K562 (cell line): ENCODE measurements at regions not wholly inside any gene's neighbourhood (a gene's known extent, or its start where the extent isn't known, plus 50 kb on each side); places are given as distances from the start of the nearest gene placed in this dataset.

Experiments
- ATAC-seq: fragments of 200-7000 bp; cut with Tn5 transposase; 3 replicates; pipeline ENCODE4 v1.9.1; 2020; ENCODE audit warnings: moderate library complexity
- BruUV-seq: library from RNA; stranded (reverse); fragments of 400-500 nt; replicated peaks from 2 replicates; lab custom pipeline; 2021; lab: Mats Ljungman, UMichigan
- CTCF ChIA-PET: fragments of 300-600 bp; formaldehyde crosslinking; extraction: SDS; loops from one replicate; lab custom pipeline; 2021; ENCODE audit warnings: low intra/inter-chr PET ratio; lab: Yijun Ruan, JAX
- POLR2A ChIA-PET: fragments of 300-600, 350-650 bp; sonication (Branson Sonifier 250); formaldehyde crosslinking; extraction: SDS; loops from one replicate; lab custom pipeline; 2021; ENCODE audit warnings: antibody characterized with exemption, inconsistent platforms; lab: Yijun Ruan, JAX
- DNase-seq, 4 experiments: peaks; one replicate each; pipeline versions ENCODE4 v3.0.0 to v3.0.0-alpha.2; 2011 to 2018; ENCODE audit warnings: low spot score in 3 of 4, mixed read lengths in 3 of 4; ENCODE audit errors: extremely low read depth in 1 of 4
- FAIRE-seq: peaks from 2 replicates; lab custom pipeline; 2011; peaks lifted over from hg19 to GRCh38; lab: Jason Lieb, UNC
- H2AFZ ChIP-seq: 2 replicates; pipeline ENCODE4 v1.6.0; 2011; ENCODE audit warnings: low read depth, low read length, control low read depth, inconsistent platforms
- H3K27ac ChIP-seq: fragments of 200-600 bp; 3 replicates; pipeline ENCODE4 v1.8.0; 2011; ENCODE audit warnings: low read depth, mild to moderate bottlenecking, control low read depth, inconsistent platforms, low read length, moderate library complexity, mixed read lengths; ENCODE audit errors: extremely low read depth
- H3K27me3 ChIP-seq, 2 experiments: fragments of 300-600 bp in 1 of 2; 2 replicates in 1 of 2; 3 replicates in 1 of 2; pipeline versions ENCODE4 v1.6.0 to v1.8.0; 2011; ENCODE audit warnings: inconsistent platforms in 2 of 2, low read length in 2 of 2, mild to moderate bottlenecking in 1 of 2, mixed read lengths in 1 of 2, moderate library complexity in 1 of 2; ENCODE audit not compliant: control insufficient read depth in 2 of 2, insufficient read depth in 2 of 2
- H3K36me3 ChIP-seq: fragments of 300-600 bp; 3 replicates; pipeline ENCODE4 v1.8.0; 2011; ENCODE audit warnings: mild to moderate bottlenecking, low read length, inconsistent platforms; ENCODE audit not compliant: control insufficient read depth, insufficient read depth
- H3K4me1 ChIP-seq, 2 experiments: fragments of 200-600 bp in 1 of 2; replicated peaks in 1 of 2; 2 replicates in 1 of 2; 3 replicates in 1 of 2; pipeline versions ENCODE4 v1.5.1 to v1.8.0; 2011; ENCODE audit warnings: inconsistent platforms in 2 of 2, low read length in 2 of 2, mild to moderate bottlenecking in 1 of 2, mixed read lengths in 1 of 2, moderate library complexity in 1 of 2; ENCODE audit not compliant: control insufficient read depth in 2 of 2, insufficient read depth in 2 of 2
- H3K4me2 ChIP-seq: 2 replicates; pipeline ENCODE4 v1.6.1; 2011; ENCODE audit warnings: low read length, control low read depth, inconsistent platforms, mixed read lengths; ENCODE audit not compliant: insufficient read depth
- H3K4me3 ChIP-seq: fragments of 200-600 bp; sonication (generic), shearing (Covaris generic); 2 replicates; pipeline ENCODE4 v1.5.1; 2016; ENCODE audit warnings: control low read depth, inconsistent platforms
- H3K79me2 ChIP-seq: fragments of 200-600 bp; 3 replicates; pipeline ENCODE4 v1.8.0; 2011; ENCODE audit warnings: low read length, inconsistent platforms; ENCODE audit not compliant: control insufficient read depth, insufficient read depth
- H3K9ac ChIP-seq, 2 experiments: 2 replicates each; pipeline versions ENCODE4 v1.6.0 to v1.6.1; 2011; ENCODE audit warnings: low read depth in 2 of 2, low read length in 2 of 2, control low read depth in 1 of 2, inconsistent platforms in 1 of 2, mild to moderate bottlenecking in 1 of 2, mixed read lengths in 1 of 2; ENCODE audit not compliant: insufficient read depth in 1 of 2
- H3K9me1 ChIP-seq: one replicate; pipeline ENCODE4 v1.6.0; 2011; ENCODE audit warnings: inconsistent platforms, mild to moderate bottlenecking, low read length, moderate library complexity; ENCODE audit not compliant: control insufficient read depth, insufficient read depth
- H3K9me3 ChIP-seq: replicated peaks from 2 replicates; pipeline ENCODE4 v1.5.1; 2011; ENCODE audit warnings: low read depth, low read length, inconsistent platforms; ENCODE audit not compliant: control insufficient read depth, insufficient read depth
- H4K20me1 ChIP-seq: replicated peaks from 2 replicates; pipeline ENCODE4 v1.6.1; 2011; ENCODE audit warnings: low read length, inconsistent platforms, mixed read lengths; ENCODE audit not compliant: control insufficient read depth, insufficient read depth
- ARID1B ChIP-seq: fragments of 450-650 bp; IDR thresholded peaks from 2 replicates; pipeline ENCODE4 v1.6.1; 2016; ENCODE audit warnings: antibody characterized with exemption, mild to moderate bottlenecking, inconsistent platforms
- ATF7 ChIP-seq: fragments of 450-650 bp; IDR thresholded peaks from 2 replicates; pipeline ENCODE4 v1.7.1; 2014; ENCODE audit warnings: mild to moderate bottlenecking, moderate library complexity
- DMBX1 ChIP-seq: fragments of 250-450 bp; sonication (Bioruptor Pico); IDR thresholded peaks from 2 replicates; pipeline ENCODE4 v1.8.0; 2022; ENCODE audit warnings: inconsistent platforms, mild to moderate bottlenecking, moderate library complexity, borderline replicate concordance
- ESRRA ChIP-seq: fragments of 450-650 bp; IDR thresholded peaks from 2 replicates; pipeline ENCODE4 v1.6.1; 2014; ENCODE audit warnings: low read depth, mild to moderate bottlenecking, moderate library complexity, borderline replicate concordance
- MYC ChIP-seq, 2 experiments: fragments of 250-450 bp in 1 of 2; sonication (Bioruptor Pico) in 1 of 2; IDR thresholded peaks; 2 replicates each; pipeline versions ENCODE4 v1.5.1 to v1.6.1; 2012 to 2021; ENCODE audit warnings: low read depth in 2 of 2, borderline replicate concordance in 1 of 2, improper control_type of control experiment in 1 of 2, low read length in 1 of 2, mild to moderate bottlenecking in 1 of 2, moderate library complexity in 1 of 2
- SMAD1 ChIP-seq: fragments of 150-350 bp; IDR thresholded peaks from 2 replicates; pipeline ENCODE4 v1.6.1; 2014; ENCODE audit warnings: low read length, low read depth; ENCODE audit not compliant: partially characterized antibody
- SOX6 ChIP-seq: fragments of 450-650 bp; IDR thresholded peaks from 2 replicates; pipeline ENCODE4 v1.6.1; 2014; ENCODE audit warnings: mild to moderate bottlenecking
- ZNF146 ChIP-seq: IDR thresholded peaks from one replicate; pipeline ENCODE4 v1.6.1; 2018; ENCODE audit warnings: missing compliant biosample characterization; ENCODE audit not compliant: unreplicated experiment
- WGBS: fragments of 100-300 bp; shearing (Covaris generic); methylation state at CpG from one replicate; pipeline ENCODE4 v1.1.6; 2016; ENCODE audit warnings: low coverage, mixed read lengths; ENCODE audit not compliant: insufficient coverage; ENCODE audit errors: missing lambda C conversion rate; 5-methylcytosine and 5-hydroxymethylcytosine counted together
- in situ Hi-C: fragments of 300-500 bp; cut with MboI; formaldehyde crosslinking; loops from 4 replicates; pipeline ENCODE4 v1.15.0; 2018; ENCODE audit warnings: inconsistent platforms, mixed read lengths
- intact Hi-C: fragments of 100-400 bp; cut with micrococcal nuclease; formaldehyde crosslinking; loops from 2 replicates; pipeline ENCODE4 v1.14.2; 2022
- TF ChIP-seq, protein P1 (sequence below): sonication (generic); formaldehyde crosslinking; IDR thresholded peaks from 2 replicates; pipeline ENCODE4 v1.4.0; 2020; ENCODE audit warnings: mild to moderate bottlenecking, missing genetic modification reagents

DNA sequence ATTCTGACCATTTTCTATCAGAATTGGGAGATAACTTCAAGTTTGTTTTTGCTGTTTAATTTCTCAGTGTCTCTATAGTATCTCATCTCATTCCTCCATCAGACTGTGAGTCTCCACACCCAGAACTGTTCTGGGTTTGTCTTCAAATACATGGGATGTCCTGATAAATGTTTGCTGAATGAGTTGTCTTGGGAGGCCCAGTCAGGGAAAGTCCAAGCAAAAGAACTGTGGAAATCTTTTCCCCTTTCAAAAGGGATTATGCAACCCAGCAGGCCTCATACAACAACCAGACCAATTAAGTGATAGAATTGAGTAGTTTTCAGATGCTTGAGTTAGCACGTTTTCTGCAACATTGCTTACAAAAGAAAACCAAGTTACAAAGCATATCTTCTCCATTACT lies 324.4 kb downstream of the BRINP1 start:
- Histone ChIP-seq H3K27me3 (no peaks in the 10 kb centered on the region), H3K4me3 (no peak overlapping the region), H3K9ac (no peak overlapping the region), H3K4me2 (no peak overlapping the region), H3K9me3 (no peaks in the 10 kb centered on the region), H3K4me1 (no peaks in the 10 kb centered on the region), H2AFZ (no peak overlapping the region), H3K27ac (no peak overlapping the region), H3K36me3 (no peaks in the 10 kb centered on the region), H3K9me1 (no peaks in the 10 kb centered on the region), H3K79me2 (no peaks in the 10 kb centered on the region), H4K20me1 (no peaks in the 10 kb centered on the region)
- TF ChIP-seq ATF7: no peak
- TF ChIP-seq ARID1B: no peak
- no peak for TF ChIP-seq SOX6
- no peak for TF ChIP-seq ZNF146
- TF ChIP-seq, protein P1, sequence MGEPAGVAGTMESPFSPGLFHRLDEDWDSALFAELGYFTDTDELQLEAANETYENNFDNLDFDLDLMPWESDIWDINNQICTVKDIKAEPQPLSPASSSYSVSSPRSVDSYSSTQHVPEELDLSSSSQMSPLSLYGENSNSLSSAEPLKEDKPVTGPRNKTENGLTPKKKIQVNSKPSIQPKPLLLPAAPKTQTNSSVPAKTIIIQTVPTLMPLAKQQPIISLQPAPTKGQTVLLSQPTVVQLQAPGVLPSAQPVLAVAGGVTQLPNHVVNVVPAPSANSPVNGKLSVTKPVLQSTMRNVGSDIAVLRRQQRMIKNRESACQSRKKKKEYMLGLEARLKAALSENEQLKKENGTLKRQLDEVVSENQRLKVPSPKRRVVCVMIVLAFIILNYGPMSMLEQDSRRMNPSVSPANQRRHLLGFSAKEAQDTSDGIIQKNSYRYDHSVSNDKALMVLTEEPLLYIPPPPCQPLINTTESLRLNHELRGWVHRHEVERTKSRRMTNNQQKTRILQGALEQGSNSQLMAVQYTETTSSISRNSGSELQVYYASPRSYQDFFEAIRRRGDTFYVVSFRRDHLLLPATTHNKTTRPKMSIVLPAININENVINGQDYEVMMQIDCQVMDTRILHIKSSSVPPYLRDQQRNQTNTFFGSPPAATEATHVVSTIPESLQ: no peak
- no peak for TF ChIP-seq SMAD1
- no peak for TF ChIP-seq DMBX1
- no peak for TF ChIP-seq ESRRA
- TF ChIP-seq MYC (IDR thresholded peaks at IDR 0.05; ENCODE audit: low read depth, low read length): no peak
- no peak for TF ChIP-seq MYC (CRISPR knock-in tag; IDR thresholded peaks at IDR 0.05; ENCODE audit: borderline replicate concordance, low read depth)
- no peak for DNase-seq
- BruUV-seq: no TSS peak
- POLR2A ChIA-PET: no interaction called here
- CTCF ChIA-PET: no interaction called here
- FAIRE-seq: no peak
- 17% methylated on average over 1 of the region's 1 CpG for WGBS
- no peak for ATAC-seq
- intact Hi-C loops: no loop called here
- in situ Hi-C loops: no loop called here
